ENCODE measurements at regions not wholly inside any gene's neighbourhood (a gene's known extent, or its start where the extent isn't known, plus 50 kb on each side); places are given as distances from the start of the nearest gene placed in this dataset.

DNA sequence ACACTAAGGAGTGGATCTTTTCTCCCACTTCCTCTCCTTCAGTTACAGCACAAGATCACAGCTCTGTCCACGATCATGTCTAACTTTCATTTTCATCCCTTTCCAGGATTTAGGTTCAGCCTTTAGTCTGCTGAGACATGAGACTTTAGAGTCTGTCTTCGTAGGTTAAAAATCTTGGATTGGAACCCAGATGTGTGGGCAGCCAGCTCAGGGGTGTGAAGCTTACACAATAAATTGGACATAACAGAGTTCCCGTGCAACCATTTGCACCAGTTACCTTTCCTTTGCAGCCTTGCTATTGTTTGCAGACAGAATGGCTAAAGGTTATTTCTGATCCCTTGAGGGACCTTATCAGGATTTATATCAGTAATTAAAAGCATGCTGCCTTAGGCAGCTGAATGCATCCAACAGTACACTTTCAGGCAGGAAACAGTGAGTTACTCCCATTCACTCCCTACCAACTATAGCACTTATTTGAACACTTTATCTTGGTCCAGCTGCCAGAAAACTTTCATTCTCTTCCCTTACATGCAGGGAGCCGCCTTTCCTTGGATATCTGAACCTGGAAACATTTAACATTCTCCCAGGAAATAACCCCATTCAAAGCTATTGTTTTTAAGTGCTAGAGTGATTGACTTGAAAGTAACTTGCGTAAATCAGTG lies 87.3 kb downstream of the TMEM100 start:
- no peak for DNase-seq
- Mint-ChIP-seq H3K9me3 (no peaks in the 10 kb centered on the region), H3K27ac (no peak overlapping the region), H3K36me3 (ENCODE audit: low read depth) (no peaks in the 10 kb centered on the region), H3K4me3 (peak overlapping the region; percentile 54), H3K4me1 (ENCODE audit: low read depth) (no peaks in the 10 kb centered on the region; the same call in 1 of the 2 replicates), H3K27me3 (ENCODE audit: insufficient read depth) (peaks cover 10% of the 10 kb centered on the region)
- TF ChIP-seq, protein P1, sequence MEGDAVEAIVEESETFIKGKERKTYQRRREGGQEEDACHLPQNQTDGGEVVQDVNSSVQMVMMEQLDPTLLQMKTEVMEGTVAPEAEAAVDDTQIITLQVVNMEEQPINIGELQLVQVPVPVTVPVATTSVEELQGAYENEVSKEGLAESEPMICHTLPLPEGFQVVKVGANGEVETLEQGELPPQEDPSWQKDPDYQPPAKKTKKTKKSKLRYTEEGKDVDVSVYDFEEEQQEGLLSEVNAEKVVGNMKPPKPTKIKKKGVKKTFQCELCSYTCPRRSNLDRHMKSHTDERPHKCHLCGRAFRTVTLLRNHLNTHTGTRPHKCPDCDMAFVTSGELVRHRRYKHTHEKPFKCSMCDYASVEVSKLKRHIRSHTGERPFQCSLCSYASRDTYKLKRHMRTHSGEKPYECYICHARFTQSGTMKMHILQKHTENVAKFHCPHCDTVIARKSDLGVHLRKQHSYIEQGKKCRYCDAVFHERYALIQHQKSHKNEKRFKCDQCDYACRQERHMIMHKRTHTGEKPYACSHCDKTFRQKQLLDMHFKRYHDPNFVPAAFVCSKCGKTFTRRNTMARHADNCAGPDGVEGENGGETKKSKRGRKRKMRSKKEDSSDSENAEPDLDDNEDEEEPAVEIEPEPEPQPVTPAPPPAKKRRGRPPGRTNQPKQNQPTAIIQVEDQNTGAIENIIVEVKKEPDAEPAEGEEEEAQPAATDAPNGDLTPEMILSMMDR (IDR thresholded peaks at IDR 0.05) = no peak

DNA sequence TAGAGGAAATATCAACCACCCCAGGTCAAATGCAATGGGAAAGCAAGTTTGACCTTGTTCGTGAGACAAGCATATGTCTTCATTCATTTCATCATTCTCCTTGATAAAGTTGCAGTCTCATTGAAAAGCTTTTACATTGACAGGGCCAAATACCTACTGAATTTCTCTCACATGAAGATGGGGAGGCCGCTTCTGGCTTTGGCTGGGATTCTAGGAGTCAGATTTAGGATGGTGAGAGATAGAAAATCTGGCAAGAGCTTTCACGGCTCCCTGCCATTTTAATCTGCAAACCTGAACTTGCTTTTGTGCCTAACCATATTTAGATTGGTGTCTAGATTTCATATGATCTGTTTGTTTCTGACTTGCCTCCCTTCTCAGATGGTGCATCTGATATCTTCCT lies 88.0 kb downstream of the TMEM100 start:
- Mint-ChIP-seq H3K4me3 (peak overlapping the region; percentile 54), H3K9me3 (no peaks in the 10 kb centered on the region), H3K27me3 (ENCODE audit: insufficient read depth) (peaks cover 13% of the 10 kb centered on the region), H3K4me1 (ENCODE audit: low read depth) (no peaks in the 10 kb centered on the region; the same call in 1 of the 2 replicates), H3K36me3 (ENCODE audit: low read depth) (no peaks in the 10 kb centered on the region), H3K27ac (no peak overlapping the region)
- TF ChIP-seq, protein P1 (IDR thresholded peaks at IDR 0.05) = no peak
- DNase-seq = no peak

DNA sequence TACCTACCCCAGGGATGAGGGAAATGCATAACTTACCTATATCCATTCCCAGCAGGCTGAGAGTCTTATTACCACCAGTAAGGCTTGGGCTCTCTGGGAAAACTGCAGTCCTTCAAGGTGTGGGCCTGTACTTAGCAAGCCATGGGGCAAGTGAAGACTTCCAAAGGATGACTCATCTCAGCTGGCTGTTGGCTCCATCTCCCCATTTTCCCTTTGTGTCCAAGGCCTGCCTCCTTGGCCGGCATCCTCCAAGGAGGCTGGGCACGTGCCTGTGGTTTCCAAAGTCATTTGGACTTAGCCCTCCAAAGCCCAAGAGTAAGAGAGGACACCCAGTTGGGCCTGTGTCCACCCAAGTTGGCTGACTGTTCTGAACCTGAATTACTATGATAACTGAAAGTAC lies 89.8 kb downstream of the TMEM100 start:
- no peak for DNase-seq
- Mint-ChIP-seq H3K27ac (no peak overlapping the region), H3K4me1 (ENCODE audit: low read depth) (no peaks in the 10 kb centered on the region; the same call in 1 of the 2 replicates), H3K4me3 (no peak overlapping the region), H3K27me3 (ENCODE audit: insufficient read depth) (peaks cover 14% of the 10 kb centered on the region), H3K9me3 (no peaks in the 10 kb centered on the region), H3K36me3 (ENCODE audit: low read depth) (no peaks in the 10 kb centered on the region)
- TF ChIP-seq, protein P1 (IDR thresholded peaks at IDR 0.05) = no peak

DNA sequence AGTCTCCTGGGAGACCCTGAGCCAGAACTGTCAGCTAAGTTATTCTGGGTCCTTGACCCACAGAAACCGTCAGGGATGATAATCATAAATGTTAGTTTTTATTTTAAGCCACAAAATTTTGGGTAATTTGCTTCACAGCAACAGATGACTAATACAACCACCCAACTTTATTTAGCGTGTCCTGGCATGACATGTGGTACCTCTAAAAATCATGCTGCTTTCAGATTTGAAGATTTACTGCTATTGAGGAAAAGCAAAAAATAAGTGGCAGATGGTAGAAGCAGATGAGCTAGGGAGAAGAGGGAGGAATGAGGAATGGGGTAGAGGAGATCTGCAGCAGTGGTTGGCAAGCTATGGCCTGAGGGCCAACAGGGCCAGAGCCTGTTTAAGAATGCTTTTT lies 90.4 kb downstream of the TMEM100 start:
- Mint-ChIP-seq H3K9me3 (no peaks in the 10 kb centered on the region), H3K27ac (no peak overlapping the region)
- TF ChIP-seq, protein P1 (IDR thresholded peaks at IDR 0.05) = no peak

DNA sequence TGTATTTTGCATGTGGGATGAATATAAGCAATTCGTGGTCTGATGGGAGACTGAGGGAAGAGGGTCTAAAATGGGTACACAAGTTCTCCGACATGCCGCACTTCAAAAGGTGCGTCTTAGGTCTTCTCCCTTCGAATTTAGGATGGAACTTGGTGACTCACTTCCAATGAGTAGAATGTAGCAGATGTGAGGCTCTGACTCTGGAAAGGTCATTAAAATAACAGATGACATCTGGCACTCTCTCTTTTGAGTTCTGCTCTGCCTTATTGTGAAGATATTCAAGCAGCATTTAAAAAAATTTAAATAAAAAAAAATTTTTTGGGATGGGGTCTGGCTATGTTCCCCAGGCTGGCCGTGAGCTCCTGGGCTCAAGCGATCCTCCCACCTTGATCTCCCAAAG lies 92.7 kb downstream of the TMEM100 start:
- DNase-seq = no peak
- Mint-ChIP-seq H3K36me3 (ENCODE audit: low read depth) (no peaks in the 10 kb centered on the region), H3K9me3 (no peaks in the 10 kb centered on the region), H3K4me1 (ENCODE audit: low read depth) (no peaks in the 10 kb centered on the region; the same call in 1 of the 2 replicates), H3K27ac (no peak overlapping the region), H3K27me3 (ENCODE audit: insufficient read depth) (peaks cover 13% of the 10 kb centered on the region), H3K4me3 (no peak overlapping the region)
- TF ChIP-seq, protein P1 (IDR thresholded peaks at IDR 0.05) = no peak

More for the DNA sequence above, 90.4 kb downstream of the TMEM100 start:
- Mint-ChIP-seq H3K36me3 (ENCODE audit: low read depth) (no peaks in the 10 kb centered on the region), H3K27me3 (ENCODE audit: insufficient read depth) (peaks cover 16% of the 10 kb centered on the region), H3K4me3 (no peak overlapping the region), H3K4me1 (ENCODE audit: low read depth) (no peaks in the 10 kb centered on the region; the same call in 1 of the 2 replicates)
- no peak for DNase-seq
